ENCODE measurements at regions not wholly inside any gene's neighbourhood (a gene's known extent, or its start where the extent isn't known, plus 50 kb on each side); places are given as distances from the start of the nearest gene placed in this dataset.

- Histone ChIP-seq H3K27ac (no peak overlapping the region), H3K9me2 (ENCODE audit: insufficient read depth) (no peaks in the 10 kb centered on the region), H3K27me3 (replicated peaks; ENCODE audit: insufficient read depth) (no peaks in the 10 kb centered on the region), H3K36me3 (ENCODE audit: low read depth) (no peaks in the 10 kb centered on the region), H4K20me1 (ENCODE audit: insufficient read depth) (no peaks in the 10 kb centered on the region), H3K79me2 (ENCODE audit: insufficient read depth) (no peaks in the 10 kb centered on the region), H3K9me3 (ENCODE audit: low read depth) (no peaks in the 10 kb centered on the region), H3K4me3 (no peak overlapping the region), H3F3A (ENCODE audit: insufficient read depth) (peaks cover 22% of the 10 kb centered on the region), H2AFZ (no peak overlapping the region), H3K9ac (no peak overlapping the region), H3K4me1 (ENCODE audit: insufficient read depth) (peaks cover 34% of the 10 kb centered on the region), H3K4me2 (ENCODE audit: unreplicated experiment) (no peak overlapping the region)
- TF ChIP-seq EZH2phosphoT487 (IDR thresholded peaks at IDR 0.05; ENCODE audit: insufficient read depth, low read depth), result no peak
- in situ Hi-C loops (cut with MboI), result no loop called here
- DNase-seq, result peak; percentile 88
- WGBS, 2 experiments (ENCODE audit: low coverage in 1 of 2, low lambda C conversion rate in 2 of 2, missing lambda C conversion rate in 2 of 2), result 32 to 39% methylated on average over 3 of the region's 3 CpGs
Observed at GRCh38 chr5:159510282-159510681, 180.0 kb upstream of the IL12B start.

- peak overlapping the region; percentile 4 for H3K4me2 ChIP-seq (ENCODE audit: unreplicated experiment)
- H4K20me1 ChIP-seq (ENCODE audit: insufficient read depth), result no peaks in the 10 kb centered on the region
- H3K36me3 ChIP-seq (ENCODE audit: low read depth), result no peaks in the 10 kb centered on the region
- no peaks in the 10 kb centered on the region for H3K9me2 ChIP-seq (ENCODE audit: insufficient read depth)
- H3K79me2 ChIP-seq (ENCODE audit: insufficient read depth), result no peaks in the 10 kb centered on the region
- H3K9ac ChIP-seq, result no peak overlapping the region
- peaks cover 14% of the 10 kb centered on the region; the same call in 1 of the 2 replicates for H3F3A ChIP-seq (ENCODE audit: insufficient read depth)
- H3K27ac ChIP-seq, result no peak overlapping the region
- H2AFZ ChIP-seq, result no peak overlapping the region
- in situ Hi-C loops (cut with MboI), result no loop called here
- TF ChIP-seq EZH2phosphoT487 (IDR thresholded peaks at IDR 0.05; ENCODE audit: insufficient read depth, low read depth) (no peak), EZH2 (IDR thresholded peaks at IDR 0.05; ENCODE audit: insufficient read depth, poor library complexity, severe bottlenecking) (no peak)
- WGBS, 2 experiments (ENCODE audit: low coverage in 1 of 2, low lambda C conversion rate in 2 of 2, missing lambda C conversion rate in 2 of 2), result 59 to 69% methylated on average over 2 of the region's 2 CpGs
- H3K4me3 ChIP-seq, result no peak overlapping the region
- H3K4me1 ChIP-seq (ENCODE audit: insufficient read depth), result peaks cover 29% of the 10 kb centered on the region
- no peaks in the 10 kb centered on the region for H3K9me3 ChIP-seq (ENCODE audit: low read depth)
- H3K27me3 ChIP-seq (replicated peaks; ENCODE audit: insufficient read depth), result no peaks in the 10 kb centered on the region
- DNase-seq, result peak; percentile 61
Observed at GRCh38 chr5:159511570-159511969, 181.3 kb upstream of the IL12B start.

GRCh38 chr5:159512064-159512463 is 181.8 kb upstream of the IL12B start:
- Histone ChIP-seq H3K9me3 (ENCODE audit: low read depth) (no peaks in the 10 kb centered on the region), H3K4me1 (ENCODE audit: insufficient read depth) (peaks cover 29% of the 10 kb centered on the region), H3K4me2 (ENCODE audit: unreplicated experiment) (peak overlapping the region; percentile 4), H3K36me3 (ENCODE audit: low read depth) (no peaks in the 10 kb centered on the region), H3K79me2 (ENCODE audit: insufficient read depth) (no peaks in the 10 kb centered on the region), H3F3A (ENCODE audit: insufficient read depth) (peaks cover 14% of the 10 kb centered on the region; the same call in 1 of the 2 replicates), H3K9me2 (ENCODE audit: insufficient read depth) (no peaks in the 10 kb centered on the region), H2AFZ (no peak overlapping the region), H4K20me1 (ENCODE audit: insufficient read depth) (no peaks in the 10 kb centered on the region), H3K4me3 (no peak overlapping the region), H3K9ac (no peak overlapping the region), H3K27me3 (replicated peaks; ENCODE audit: insufficient read depth) (no peaks in the 10 kb centered on the region), H3K27ac (no peak overlapping the region)
- TF ChIP-seq EZH2phosphoT487 (IDR thresholded peaks at IDR 0.05; ENCODE audit: insufficient read depth, low read depth) (no peak), EZH2 (IDR thresholded peaks at IDR 0.05; ENCODE audit: insufficient read depth, poor library complexity, severe bottlenecking) (no peak)
- no peak for DNase-seq
- 66 to 68% methylated on average over 3 of the region's 3 CpGs for WGBS, 2 experiments (ENCODE audit: low coverage in 1 of 2, low lambda C conversion rate in 2 of 2, missing lambda C conversion rate in 2 of 2)
- in situ Hi-C loops (cut with MboI), result no loop called here

GRCh38 chr5:159514229-159514810 is 184.0 kb upstream of the IL12B start:
- 92 to 96% methylated on average over 13 to 14 of the region's 14 CpGs for WGBS, 2 experiments (ENCODE audit: low coverage in 1 of 2, low lambda C conversion rate in 2 of 2, missing lambda C conversion rate in 2 of 2)
- Histone ChIP-seq H3K9ac (no peak overlapping the region), H3K9me3 (ENCODE audit: low read depth) (no peaks in the 10 kb centered on the region), H3K79me2 (ENCODE audit: insufficient read depth) (no peaks in the 10 kb centered on the region), H3K27ac (no peak overlapping the region), H4K20me1 (ENCODE audit: insufficient read depth) (no peaks in the 10 kb centered on the region), H2AFZ (no peak overlapping the region), H3K4me3 (no peak overlapping the region), H3K27me3 (replicated peaks; ENCODE audit: insufficient read depth) (no peaks in the 10 kb centered on the region), H3K4me2 (ENCODE audit: unreplicated experiment) (no peak overlapping the region), H3F3A (ENCODE audit: insufficient read depth) (peaks cover 9% of the 10 kb centered on the region; the same call in 1 of the 2 replicates), H3K9me2 (ENCODE audit: insufficient read depth) (no peaks in the 10 kb centered on the region), H3K36me3 (ENCODE audit: low read depth) (no peaks in the 10 kb centered on the region), H3K4me1 (ENCODE audit: insufficient read depth) (peaks cover 35% of the 10 kb centered on the region)
- in situ Hi-C loops (cut with MboI), result no loop called here
- DNase-seq, result no peak
- TF ChIP-seq EZH2 (IDR thresholded peaks at IDR 0.05; ENCODE audit: insufficient read depth, poor library complexity, severe bottlenecking), result no peak
- no peak for TF ChIP-seq EZH2phosphoT487 (IDR thresholded peaks at IDR 0.05; ENCODE audit: insufficient read depth, low read depth)

- in situ Hi-C loops (cut with MboI), result no loop called here
- Histone ChIP-seq H3K9me3 (ENCODE audit: low read depth) (no peaks in the 10 kb centered on the region), H3K79me2 (ENCODE audit: insufficient read depth) (no peaks in the 10 kb centered on the region), H3K27ac (no peak overlapping the region), H3K9me2 (ENCODE audit: insufficient read depth) (no peaks in the 10 kb centered on the region), H3K4me1 (ENCODE audit: insufficient read depth) (peaks cover 34% of the 10 kb centered on the region), H3F3A (ENCODE audit: insufficient read depth) (peaks cover 6% of the 10 kb centered on the region; the same call in 1 of the 2 replicates), H3K27me3 (replicated peaks; ENCODE audit: insufficient read depth) (no peaks in the 10 kb centered on the region), H2AFZ (no peak overlapping the region), H3K9ac (no peak overlapping the region), H3K4me2 (ENCODE audit: unreplicated experiment) (no peak overlapping the region), H3K36me3 (ENCODE audit: low read depth) (no peaks in the 10 kb centered on the region), H4K20me1 (ENCODE audit: insufficient read depth) (no peaks in the 10 kb centered on the region), H3K4me3 (no peak overlapping the region)
- DNase-seq, result no peak
- TF ChIP-seq EZH2 (IDR thresholded peaks at IDR 0.05; ENCODE audit: insufficient read depth, poor library complexity, severe bottlenecking) (no peak), EZH2phosphoT487 (IDR thresholded peaks at IDR 0.05; ENCODE audit: insufficient read depth, low read depth) (no peak)
- WGBS, 2 experiments (ENCODE audit: low coverage in 1 of 2, low lambda C conversion rate in 2 of 2, missing lambda C conversion rate in 2 of 2), result 89 to 91% methylated on average over 4 of the region's 4 CpGs
Observed at GRCh38 chr5:159515197-159515596, 184.9 kb upstream of the IL12B start.

All from GM23248 (cell line).